K562 (cell line): ENCODE measurements at regions not wholly inside any gene's neighbourhood (a gene's known extent, or its start where the extent isn't known, plus 50 kb on each side); places are given as distances from the start of the nearest gene placed in this dataset.

Source experiments
- ATAC-seq: fragments of 200-7000 bp; cut with Tn5 transposase; 3 replicates; pipeline ENCODE4 v1.9.1; 2020; ENCODE audit warnings: moderate library complexity
- BruUV-seq: library from RNA; stranded (reverse); fragments of 400-500 nt; replicated peaks from 2 replicates; lab custom pipeline; 2021; lab: Mats Ljungman, UMichigan
- CTCF ChIA-PET: fragments of 300-600 bp; formaldehyde crosslinking; extraction: SDS; loops from one replicate; lab custom pipeline; 2021; ENCODE audit warnings: low intra/inter-chr PET ratio; lab: Yijun Ruan, JAX
- POLR2A ChIA-PET: fragments of 300-600, 350-650 bp; sonication (Branson Sonifier 250); formaldehyde crosslinking; extraction: SDS; loops from one replicate; lab custom pipeline; 2021; ENCODE audit warnings: antibody characterized with exemption, inconsistent platforms; lab: Yijun Ruan, JAX
- DNase-seq, 4 experiments: peaks; one replicate each; pipeline versions ENCODE4 v3.0.0 to v3.0.0-alpha.2; 2011 to 2018; ENCODE audit warnings: low spot score in 3 of 4, mixed read lengths in 3 of 4; ENCODE audit errors: extremely low read depth in 1 of 4
- FAIRE-seq: peaks from 2 replicates; lab custom pipeline; 2011; peaks lifted over from hg19 to GRCh38; lab: Jason Lieb, UNC
- H2AFZ ChIP-seq: 2 replicates; pipeline ENCODE4 v1.6.0; 2011; ENCODE audit warnings: low read depth, low read length, control low read depth, inconsistent platforms
- H3K27ac ChIP-seq: fragments of 200-600 bp; 3 replicates; pipeline ENCODE4 v1.8.0; 2011; ENCODE audit warnings: low read depth, mild to moderate bottlenecking, control low read depth, inconsistent platforms, low read length, moderate library complexity, mixed read lengths; ENCODE audit errors: extremely low read depth
- H3K27me3 ChIP-seq, 2 experiments: fragments of 300-600 bp in 1 of 2; 2 replicates in 1 of 2; 3 replicates in 1 of 2; pipeline versions ENCODE4 v1.6.0 to v1.8.0; 2011; ENCODE audit warnings: inconsistent platforms in 2 of 2, low read length in 2 of 2, mild to moderate bottlenecking in 1 of 2, mixed read lengths in 1 of 2, moderate library complexity in 1 of 2; ENCODE audit not compliant: control insufficient read depth in 2 of 2, insufficient read depth in 2 of 2
- H3K36me3 ChIP-seq: fragments of 300-600 bp; 3 replicates; pipeline ENCODE4 v1.8.0; 2011; ENCODE audit warnings: mild to moderate bottlenecking, low read length, inconsistent platforms; ENCODE audit not compliant: control insufficient read depth, insufficient read depth
- H3K4me1 ChIP-seq, 2 experiments: fragments of 200-600 bp in 1 of 2; replicated peaks in 1 of 2; 2 replicates in 1 of 2; 3 replicates in 1 of 2; pipeline versions ENCODE4 v1.5.1 to v1.8.0; 2011; ENCODE audit warnings: inconsistent platforms in 2 of 2, low read length in 2 of 2, mild to moderate bottlenecking in 1 of 2, mixed read lengths in 1 of 2, moderate library complexity in 1 of 2; ENCODE audit not compliant: control insufficient read depth in 2 of 2, insufficient read depth in 2 of 2
- H3K4me2 ChIP-seq: 2 replicates; pipeline ENCODE4 v1.6.1; 2011; ENCODE audit warnings: low read length, control low read depth, inconsistent platforms, mixed read lengths; ENCODE audit not compliant: insufficient read depth
- H3K4me3 ChIP-seq: fragments of 200-600 bp; sonication (generic), shearing (Covaris generic); 2 replicates; pipeline ENCODE4 v1.5.1; 2016; ENCODE audit warnings: control low read depth, inconsistent platforms
- H3K79me2 ChIP-seq: fragments of 200-600 bp; 3 replicates; pipeline ENCODE4 v1.8.0; 2011; ENCODE audit warnings: low read length, inconsistent platforms; ENCODE audit not compliant: control insufficient read depth, insufficient read depth
- H3K9ac ChIP-seq, 2 experiments: 2 replicates each; pipeline versions ENCODE4 v1.6.0 to v1.6.1; 2011; ENCODE audit warnings: low read depth in 2 of 2, low read length in 2 of 2, control low read depth in 1 of 2, inconsistent platforms in 1 of 2, mild to moderate bottlenecking in 1 of 2, mixed read lengths in 1 of 2; ENCODE audit not compliant: insufficient read depth in 1 of 2
- H3K9me1 ChIP-seq: one replicate; pipeline ENCODE4 v1.6.0; 2011; ENCODE audit warnings: inconsistent platforms, mild to moderate bottlenecking, low read length, moderate library complexity; ENCODE audit not compliant: control insufficient read depth, insufficient read depth
- H3K9me3 ChIP-seq: replicated peaks from 2 replicates; pipeline ENCODE4 v1.5.1; 2011; ENCODE audit warnings: low read depth, low read length, inconsistent platforms; ENCODE audit not compliant: control insufficient read depth, insufficient read depth
- H4K20me1 ChIP-seq: replicated peaks from 2 replicates; pipeline ENCODE4 v1.6.1; 2011; ENCODE audit warnings: low read length, inconsistent platforms, mixed read lengths; ENCODE audit not compliant: control insufficient read depth, insufficient read depth
- ASH1L ChIP-seq: fragments of 450-650 bp; IDR thresholded peaks from 2 replicates; pipeline ENCODE4 v1.6.1; 2018; ENCODE audit warnings: borderline replicate concordance, mild to moderate bottlenecking, low read depth; ENCODE audit not compliant: partially characterized antibody
- SIRT6 ChIP-seq: IDR thresholded peaks from one replicate; pipeline ENCODE4 v1.6.1; 2012; ENCODE audit warnings: low read depth, mild to moderate bottlenecking, control low read depth, inconsistent platforms, low read length, moderate library complexity
- ZBED1 ChIP-seq: IDR thresholded peaks from 2 replicates; pipeline ENCODE4 v1.6.1; 2014
- ZNF282 ChIP-seq: sonication (generic); formaldehyde crosslinking; IDR thresholded peaks from 2 replicates; pipeline ENCODE4 v1.8.1; 2023; ENCODE audit warnings: missing genetic modification reagents
- ZNF586 ChIP-seq: fragments of 450-650 bp; formaldehyde crosslinking; conservative IDR thresholded peaks from 2 replicates; pipeline ENCODE4 v1.4.0; 2020; ENCODE audit warnings: mild to moderate bottlenecking, moderate library complexity
- ZNF785 ChIP-seq: fragments of 250-450 bp; sonication (Bioruptor Pico); IDR thresholded peaks from 2 replicates; pipeline ENCODE4 v1.4.0; 2020; ENCODE audit warnings: mild to moderate bottlenecking
- WGBS: fragments of 100-300 bp; shearing (Covaris generic); methylation state at CpG from one replicate; pipeline ENCODE4 v1.1.6; 2016; ENCODE audit warnings: low coverage, mixed read lengths; ENCODE audit not compliant: insufficient coverage; ENCODE audit errors: missing lambda C conversion rate; 5-methylcytosine and 5-hydroxymethylcytosine counted together
- in situ Hi-C: fragments of 300-500 bp; cut with MboI; formaldehyde crosslinking; loops from 4 replicates; pipeline ENCODE4 v1.15.0; 2018; ENCODE audit warnings: inconsistent platforms, mixed read lengths
- intact Hi-C: fragments of 100-400 bp; cut with micrococcal nuclease; formaldehyde crosslinking; loops from 2 replicates; pipeline ENCODE4 v1.14.2; 2022
- TF ChIP-seq, protein P1 (sequence below), 3 experiments: fragments of 200-800 bp in 1 of 3; sonication (Bioruptor generic) in 1 of 3; sonication (generic) in 1 of 3; formaldehyde crosslinking in 1 of 3; IDR thresholded peaks; 2 replicates each; pipeline versions ENCODE4 v1.6.1 to v1.8.0; 2016 to 2022; ENCODE audit warnings: mild to moderate bottlenecking in 2 of 3, missing compliant biosample characterization in 2 of 3, missing genetic modification characterization in 2 of 3, missing genetic modification reagents in 1 of 3
- TF ChIP-seq, protein P2 (sequence below): fragments of 450-650 bp; IDR thresholded peaks from 2 replicates; pipeline ENCODE4 v1.6.1; 2016; ENCODE audit warnings: mild to moderate bottlenecking, moderate library complexity

DNA sequence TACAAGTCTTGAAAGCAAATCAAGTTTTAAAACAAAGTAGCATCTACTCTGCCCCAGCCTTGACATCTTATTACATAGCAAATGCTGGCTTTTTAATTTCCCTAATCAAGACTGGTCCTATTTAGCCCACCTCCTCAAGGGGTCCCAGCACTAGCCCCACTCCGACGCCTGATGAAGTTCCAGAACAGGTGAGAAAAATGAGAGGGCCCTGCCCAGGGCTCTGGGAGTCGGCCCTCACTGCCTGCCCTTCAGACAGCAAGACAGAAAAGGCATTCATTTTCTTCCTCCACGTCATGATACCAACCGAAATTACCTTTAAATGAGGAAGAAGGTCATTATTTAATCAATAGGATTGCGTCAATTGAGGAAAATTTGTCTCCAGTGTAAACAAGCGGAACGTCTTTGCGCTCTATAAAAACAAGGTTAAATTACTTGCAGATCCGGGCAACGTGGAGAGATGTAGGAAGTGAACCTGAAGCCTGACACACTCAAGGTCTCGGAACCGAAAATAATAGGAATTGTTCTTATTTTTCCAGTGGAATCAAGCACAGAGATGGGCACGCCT lies 170.6 kb upstream of the PKDCC start:
- ChIA-PET POLR2A (no interaction called here), CTCF (no interaction called here)
- Histone ChIP-seq H3K9me1 (no peaks in the 10 kb centered on the region), H3K4me3 (no peak overlapping the region), H3K9ac (no peak overlapping the region), H3K27me3 (peaks cover 6 to 38% of the 10 kb centered on the region in 2 experiments; a peak in 4 of 5 replicates), H4K20me1 (0 out of 2 replicates have a peak, but pooled peaks cover 6% of the 10 kb centered on the region), H3K27ac (no peak overlapping the region), H3K4me2 (no peak overlapping the region), H2AFZ (no peak overlapping the region), H3K9me3 (no peaks in the 10 kb centered on the region), H3K79me2 (no peaks in the 10 kb centered on the region), H3K4me1 (no peaks in the 10 kb centered on the region), H3K36me3 (no peaks in the 10 kb centered on the region)
- DNase-seq = no peak
- in situ Hi-C loops (no loop called here), intact Hi-C loops (loop anchor here (10.0 kb wide), 1 partner anchor 318 kb away; no protein-coding TSS in a partner anchor)
- ATAC-seq = no peak
- 13% methylated on average over 14 of the region's 14 CpGs for WGBS
- no peak for FAIRE-seq
- BruUV-seq = no TSS peak
- TF ChIP-seq, protein P1, sequence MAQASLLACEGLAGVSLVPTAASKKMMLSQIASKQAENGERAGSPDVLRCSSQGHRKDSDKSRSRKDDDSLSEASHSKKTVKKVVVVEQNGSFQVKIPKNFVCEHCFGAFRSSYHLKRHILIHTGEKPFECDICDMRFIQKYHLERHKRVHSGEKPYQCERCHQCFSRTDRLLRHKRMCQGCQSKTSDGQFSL (CRISPR knock-in tag; IDR thresholded peaks at IDR 0.05) = no peak
- TF ChIP-seq, protein P1 (tag; IDR thresholded peaks at IDR 0.05) = no peak
- no peak for TF ChIP-seq ZNF785 (CRISPR knock-in tag)
- no peak for TF ChIP-seq ZNF586
- TF ChIP-seq ZNF282 = no peak
- TF ChIP-seq, protein P2, sequence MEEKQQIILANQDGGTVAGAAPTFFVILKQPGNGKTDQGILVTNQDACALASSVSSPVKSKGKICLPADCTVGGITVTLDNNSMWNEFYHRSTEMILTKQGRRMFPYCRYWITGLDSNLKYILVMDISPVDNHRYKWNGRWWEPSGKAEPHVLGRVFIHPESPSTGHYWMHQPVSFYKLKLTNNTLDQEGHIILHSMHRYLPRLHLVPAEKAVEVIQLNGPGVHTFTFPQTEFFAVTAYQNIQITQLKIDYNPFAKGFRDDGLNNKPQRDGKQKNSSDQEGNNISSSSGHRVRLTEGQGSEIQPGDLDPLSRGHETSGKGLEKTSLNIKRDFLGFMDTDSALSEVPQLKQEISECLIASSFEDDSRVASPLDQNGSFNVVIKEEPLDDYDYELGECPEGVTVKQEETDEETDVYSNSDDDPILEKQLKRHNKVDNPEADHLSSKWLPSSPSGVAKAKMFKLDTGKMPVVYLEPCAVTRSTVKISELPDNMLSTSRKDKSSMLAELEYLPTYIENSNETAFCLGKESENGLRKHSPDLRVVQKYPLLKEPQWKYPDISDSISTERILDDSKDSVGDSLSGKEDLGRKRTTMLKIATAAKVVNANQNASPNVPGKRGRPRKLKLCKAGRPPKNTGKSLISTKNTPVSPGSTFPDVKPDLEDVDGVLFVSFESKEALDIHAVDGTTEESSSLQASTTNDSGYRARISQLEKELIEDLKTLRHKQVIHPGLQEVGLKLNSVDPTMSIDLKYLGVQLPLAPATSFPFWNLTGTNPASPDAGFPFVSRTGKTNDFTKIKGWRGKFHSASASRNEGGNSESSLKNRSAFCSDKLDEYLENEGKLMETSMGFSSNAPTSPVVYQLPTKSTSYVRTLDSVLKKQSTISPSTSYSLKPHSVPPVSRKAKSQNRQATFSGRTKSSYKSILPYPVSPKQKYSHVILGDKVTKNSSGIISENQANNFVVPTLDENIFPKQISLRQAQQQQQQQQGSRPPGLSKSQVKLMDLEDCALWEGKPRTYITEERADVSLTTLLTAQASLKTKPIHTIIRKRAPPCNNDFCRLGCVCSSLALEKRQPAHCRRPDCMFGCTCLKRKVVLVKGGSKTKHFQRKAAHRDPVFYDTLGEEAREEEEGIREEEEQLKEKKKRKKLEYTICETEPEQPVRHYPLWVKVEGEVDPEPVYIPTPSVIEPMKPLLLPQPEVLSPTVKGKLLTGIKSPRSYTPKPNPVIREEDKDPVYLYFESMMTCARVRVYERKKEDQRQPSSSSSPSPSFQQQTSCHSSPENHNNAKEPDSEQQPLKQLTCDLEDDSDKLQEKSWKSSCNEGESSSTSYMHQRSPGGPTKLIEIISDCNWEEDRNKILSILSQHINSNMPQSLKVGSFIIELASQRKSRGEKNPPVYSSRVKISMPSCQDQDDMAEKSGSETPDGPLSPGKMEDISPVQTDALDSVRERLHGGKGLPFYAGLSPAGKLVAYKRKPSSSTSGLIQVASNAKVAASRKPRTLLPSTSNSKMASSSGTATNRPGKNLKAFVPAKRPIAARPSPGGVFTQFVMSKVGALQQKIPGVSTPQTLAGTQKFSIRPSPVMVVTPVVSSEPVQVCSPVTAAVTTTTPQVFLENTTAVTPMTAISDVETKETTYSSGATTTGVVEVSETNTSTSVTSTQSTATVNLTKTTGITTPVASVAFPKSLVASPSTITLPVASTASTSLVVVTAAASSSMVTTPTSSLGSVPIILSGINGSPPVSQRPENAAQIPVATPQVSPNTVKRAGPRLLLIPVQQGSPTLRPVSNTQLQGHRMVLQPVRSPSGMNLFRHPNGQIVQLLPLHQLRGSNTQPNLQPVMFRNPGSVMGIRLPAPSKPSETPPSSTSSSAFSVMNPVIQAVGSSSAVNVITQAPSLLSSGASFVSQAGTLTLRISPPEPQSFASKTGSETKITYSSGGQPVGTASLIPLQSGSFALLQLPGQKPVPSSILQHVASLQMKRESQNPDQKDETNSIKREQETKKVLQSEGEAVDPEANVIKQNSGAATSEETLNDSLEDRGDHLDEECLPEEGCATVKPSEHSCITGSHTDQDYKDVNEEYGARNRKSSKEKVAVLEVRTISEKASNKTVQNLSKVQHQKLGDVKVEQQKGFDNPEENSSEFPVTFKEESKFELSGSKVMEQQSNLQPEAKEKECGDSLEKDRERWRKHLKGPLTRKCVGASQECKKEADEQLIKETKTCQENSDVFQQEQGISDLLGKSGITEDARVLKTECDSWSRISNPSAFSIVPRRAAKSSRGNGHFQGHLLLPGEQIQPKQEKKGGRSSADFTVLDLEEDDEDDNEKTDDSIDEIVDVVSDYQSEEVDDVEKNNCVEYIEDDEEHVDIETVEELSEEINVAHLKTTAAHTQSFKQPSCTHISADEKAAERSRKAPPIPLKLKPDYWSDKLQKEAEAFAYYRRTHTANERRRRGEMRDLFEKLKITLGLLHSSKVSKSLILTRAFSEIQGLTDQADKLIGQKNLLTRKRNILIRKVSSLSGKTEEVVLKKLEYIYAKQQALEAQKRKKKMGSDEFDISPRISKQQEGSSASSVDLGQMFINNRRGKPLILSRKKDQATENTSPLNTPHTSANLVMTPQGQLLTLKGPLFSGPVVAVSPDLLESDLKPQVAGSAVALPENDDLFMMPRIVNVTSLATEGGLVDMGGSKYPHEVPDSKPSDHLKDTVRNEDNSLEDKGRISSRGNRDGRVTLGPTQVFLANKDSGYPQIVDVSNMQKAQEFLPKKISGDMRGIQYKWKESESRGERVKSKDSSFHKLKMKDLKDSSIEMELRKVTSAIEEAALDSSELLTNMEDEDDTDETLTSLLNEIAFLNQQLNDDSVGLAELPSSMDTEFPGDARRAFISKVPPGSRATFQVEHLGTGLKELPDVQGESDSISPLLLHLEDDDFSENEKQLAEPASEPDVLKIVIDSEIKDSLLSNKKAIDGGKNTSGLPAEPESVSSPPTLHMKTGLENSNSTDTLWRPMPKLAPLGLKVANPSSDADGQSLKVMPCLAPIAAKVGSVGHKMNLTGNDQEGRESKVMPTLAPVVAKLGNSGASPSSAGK = no peak
- TF ChIP-seq ASH1L = no peak
- TF ChIP-seq SIRT6 = no peak
- no peak for TF ChIP-seq ZBED1
